HG03135 (cell line): ENCODE measurements at regions not wholly inside any gene's neighbourhood (a gene's known extent, or its start where the extent isn't known, plus 50 kb on each side); places are given as distances from the start of the nearest gene placed in this dataset.
"Not testable (repeated sequence)": the region's sequence is repeated elsewhere in the genome, so short reads cannot be mapped to it uniquely, and the experiment has no call there.

Experiments used
- ATAC-seq: cut with Tn5 transposase; IDR thresholded peaks from one replicate; pipeline ENCODE4 v1.9.1; 2021; ENCODE audit warnings: mild to moderate bottlenecking, moderate library complexity; ENCODE audit not compliant: unreplicated experiment

DNA sequence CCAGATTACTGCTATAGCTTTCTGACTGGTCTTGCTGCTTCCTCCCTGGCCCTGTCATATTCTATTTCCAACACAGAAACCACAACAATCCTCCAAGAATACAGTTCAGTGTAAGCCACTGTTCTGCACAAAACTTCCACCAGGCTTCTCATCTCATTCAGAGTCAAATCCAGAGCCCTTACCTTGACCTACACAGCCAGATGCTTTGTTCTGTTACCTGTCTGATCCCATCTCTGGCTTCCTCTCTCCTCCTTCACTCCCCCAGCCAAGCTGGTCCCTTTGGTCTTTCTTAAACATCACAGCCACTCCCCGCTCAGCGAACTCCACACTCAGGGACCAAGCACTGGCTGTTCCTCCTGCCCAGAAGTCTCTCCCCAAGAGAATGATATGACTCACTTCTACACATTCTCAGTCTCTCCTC lies 84.8 kb upstream of the BMP2K start:
- ATAC-seq = no peak

- peak; percentile 69 for ATAC-seq
Measured at GRCh38 chr4:78691971-78692821, 84.0 kb upstream of the BMP2K start.

DNA sequence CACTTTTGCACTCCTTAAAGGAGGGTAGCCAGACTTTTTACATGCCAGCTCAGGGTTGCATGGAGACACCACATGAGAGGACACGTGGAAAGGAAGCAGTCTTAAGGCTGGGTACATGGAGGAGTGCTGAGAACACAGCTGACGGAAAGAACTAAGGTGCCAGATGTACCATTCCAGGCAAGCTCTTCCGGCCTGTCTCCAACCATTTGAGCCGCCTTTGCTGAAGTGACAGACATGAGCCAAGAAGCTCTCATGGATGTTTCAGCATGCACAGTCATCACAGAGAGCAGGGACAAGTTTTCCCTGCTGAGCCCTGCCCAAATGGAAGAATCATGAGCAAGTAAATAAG lies 83.4 kb upstream of the BMP2K start:
- ATAC-seq = no peak

GRCh38 chr4:78693777-78694456 lies 82.2 kb upstream of the BMP2K start:
- ATAC-seq = no peak

- no peak for ATAC-seq
Measured at GRCh38 chr4:78694457-78694787, 81.7 kb upstream of the BMP2K start.

- ATAC-seq = no peak
Measured at GRCh38 chr4:78695910-78696309, 80.2 kb upstream of the BMP2K start.

GRCh38 chr4:78703079-78703478 lies 73.1 kb upstream of the BMP2K start:
- no peak for ATAC-seq

DNA sequence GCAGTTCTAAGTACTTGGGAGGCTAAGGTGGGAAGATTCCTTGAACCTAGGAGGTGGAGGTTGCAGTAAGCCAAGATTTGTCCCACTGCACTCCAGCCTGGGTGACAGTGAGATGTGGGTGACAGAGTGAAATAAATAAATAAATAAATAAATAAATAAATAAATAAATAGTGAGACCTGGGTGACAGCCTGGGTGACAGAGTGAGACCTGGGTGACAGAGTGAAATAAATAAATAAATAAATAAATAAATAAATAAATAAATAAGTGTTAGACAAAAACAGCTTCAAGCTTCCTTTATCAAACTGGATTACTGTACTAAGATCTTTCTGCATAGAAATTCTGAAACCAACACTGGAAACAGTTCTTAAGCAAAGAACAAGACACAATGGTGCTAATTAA lies 71.8 kb upstream of the BMP2K start:
- no peak for ATAC-seq

DNA sequence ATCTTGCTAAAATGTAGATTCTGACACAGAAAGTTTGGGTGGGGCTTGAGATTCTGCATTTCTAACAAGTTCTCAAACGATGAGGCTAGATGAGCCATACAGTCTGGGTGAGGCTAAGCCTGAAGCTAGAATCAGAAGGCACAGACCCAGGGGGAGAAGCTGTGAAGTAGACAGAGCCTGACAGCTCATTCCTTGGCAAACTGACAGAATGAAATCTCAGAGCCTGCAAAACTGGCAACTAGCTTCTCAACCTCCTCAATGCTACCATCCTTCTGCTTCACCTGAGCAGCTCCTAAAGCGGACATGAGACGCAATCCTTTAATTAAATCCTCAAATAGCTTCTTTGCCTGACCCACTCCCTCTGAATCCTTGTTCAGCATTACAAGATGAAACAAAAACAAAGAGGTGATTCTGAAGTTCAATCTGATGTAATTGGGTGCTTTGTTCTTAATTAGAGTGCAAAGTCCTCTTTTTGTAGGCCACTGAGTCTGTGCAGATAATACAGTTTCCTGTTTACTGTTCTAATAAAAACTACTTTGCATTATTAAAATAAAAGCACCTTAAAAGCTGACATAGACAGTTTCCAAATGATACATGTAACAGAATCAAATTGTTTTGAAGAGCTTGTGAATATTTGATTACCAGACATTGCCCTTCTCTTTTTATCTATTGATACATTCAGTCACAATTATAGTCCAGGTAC lies 71.0 kb upstream of the BMP2K start:
- ATAC-seq = no peak

DNA sequence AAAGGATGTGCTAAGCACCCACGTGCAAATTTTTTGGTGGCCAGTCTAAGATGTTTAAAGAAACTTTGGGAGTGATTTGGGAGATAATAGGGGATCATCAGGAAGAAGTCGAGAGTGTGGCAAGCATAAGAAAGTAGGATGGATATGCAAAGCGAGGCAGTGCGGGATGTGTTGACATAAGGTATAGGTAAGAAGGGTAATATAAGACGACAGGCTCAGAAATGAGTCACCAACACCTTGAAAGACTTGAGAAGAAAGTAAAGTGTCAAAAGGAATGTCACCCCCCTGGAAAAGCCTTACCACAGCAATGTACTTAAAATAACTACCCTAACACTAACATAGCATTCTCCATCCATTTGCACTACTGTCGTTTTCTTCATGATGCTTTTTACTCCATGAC lies 69.8 kb upstream of the BMP2K start:
- ATAC-seq = no peak

GRCh38 chr4:78707268-78707667 lies 68.9 kb upstream of the BMP2K start:
- no peak for ATAC-seq

GRCh38 chr4:78707793-78708192 lies 68.4 kb upstream of the BMP2K start:
- ATAC-seq = no peak

DNA sequence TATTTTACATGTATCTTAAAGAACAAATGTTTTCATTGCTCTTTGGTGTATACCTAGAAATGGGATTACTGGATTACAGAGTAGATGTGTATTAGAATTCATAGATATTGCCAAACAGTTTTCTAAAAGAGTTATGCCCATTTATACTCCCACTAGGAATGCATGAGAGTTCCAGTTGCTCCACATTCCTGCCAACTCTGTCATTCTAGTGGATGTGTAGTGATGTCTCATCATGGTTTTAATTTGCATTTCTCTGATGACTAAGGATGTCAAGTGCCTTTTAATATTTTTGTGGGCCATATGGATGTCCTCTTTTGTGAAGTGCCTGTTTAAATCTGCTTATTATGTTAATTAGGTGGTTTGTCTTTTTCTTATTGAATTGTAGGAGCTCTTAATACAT lies 65.6 kb upstream of the BMP2K start:
- no peak for ATAC-seq

DNA sequence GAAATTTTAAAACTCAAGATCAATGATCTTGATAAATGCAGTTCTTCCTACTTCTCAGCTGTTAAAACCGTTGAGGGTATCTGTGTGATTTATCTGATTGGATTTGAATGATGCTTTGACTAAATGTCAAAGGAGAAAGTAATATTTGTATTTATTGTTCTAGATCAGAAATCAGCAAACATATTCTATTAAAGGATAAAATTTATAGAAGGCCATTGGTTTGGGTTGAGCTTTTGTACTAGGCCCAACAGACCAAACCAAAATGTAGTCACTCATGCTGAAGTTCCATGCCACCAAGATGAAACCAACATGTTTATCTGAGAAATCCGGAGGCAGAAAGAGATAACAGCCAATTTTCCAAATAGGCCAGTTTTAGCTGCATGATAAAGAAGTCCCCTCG lies 64.5 kb upstream of the BMP2K start:
- ATAC-seq = no peak

- ATAC-seq = not testable (repeated sequence)
Measured at GRCh38 chr4:78714598-78714997, 61.6 kb upstream of the BMP2K start.

- not testable (repeated sequence) for ATAC-seq
Measured at GRCh38 chr4:78715372-78715771, 60.8 kb upstream of the BMP2K start.

DNA sequence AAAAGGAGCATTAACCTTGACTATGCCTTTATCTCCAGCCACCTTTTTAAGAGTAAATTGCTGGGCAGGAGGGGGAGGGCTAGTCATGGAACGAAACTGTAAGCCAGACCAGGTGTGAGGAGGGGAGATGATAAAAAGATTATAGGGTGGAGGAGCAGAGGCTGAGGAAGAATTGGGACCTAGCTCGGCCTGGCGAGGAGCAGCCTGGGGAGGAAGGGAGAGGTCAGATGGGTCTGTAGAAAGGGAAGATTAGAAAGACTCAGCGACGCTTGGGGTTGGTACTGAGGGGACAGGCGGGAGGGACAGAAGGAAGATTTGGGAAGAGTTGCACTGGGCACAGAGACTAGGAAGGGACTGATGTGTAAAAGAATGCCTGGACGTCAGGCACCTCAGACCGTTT lies 58.4 kb upstream of the BMP2K start:
- not testable (repeated sequence) for ATAC-seq

- ATAC-seq = no peak
Measured at GRCh38 chr4:78720204-78720603, 55.9 kb upstream of the BMP2K start.

- ATAC-seq = peak; percentile 95
Measured at GRCh38 chr4:78720994-78721677, 55.0 kb upstream of the BMP2K start.

DNA sequence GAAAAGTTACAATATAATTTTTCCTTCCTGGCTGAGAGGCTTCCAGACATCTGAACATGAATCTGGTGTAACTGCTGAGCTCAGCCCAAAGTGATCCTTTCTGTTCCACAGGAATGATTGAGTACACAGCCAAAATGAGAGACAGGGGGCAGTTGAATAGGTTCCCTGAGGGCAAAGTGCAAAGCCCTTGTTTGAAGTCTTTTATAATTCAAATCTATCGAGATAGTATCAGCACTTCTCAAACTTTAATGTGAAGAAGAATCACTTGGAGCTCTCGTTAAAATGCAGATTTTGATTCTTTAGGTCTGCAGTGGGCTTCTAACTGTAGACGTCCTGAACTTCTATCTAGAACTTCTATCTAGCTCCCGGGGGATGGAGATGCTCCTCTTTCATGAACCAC lies 54.4 kb upstream of the BMP2K start:
- no peak for ATAC-seq

GRCh38 chr4:78722320-78722719 lies 53.8 kb upstream of the BMP2K start:
- no peak for ATAC-seq
